Skin of body (tissue), 1 donor: ENCODE measurements at regions not wholly inside any gene's neighbourhood (a gene's known extent, or its start where the extent isn't known, plus 50 kb on each side); places are given as distances from the start of the nearest gene placed in this dataset.

Experiments
- DNase-seq: peaks from one replicate; lab custom pipeline; 2025; lab: John Stamatoyannopoulos, UW

- DNase-seq: no peak
Measured at GRCh38 chr7:115135146-115135545, 213.3 kb downstream of the MDFIC start.

- no peak for DNase-seq
Measured at GRCh38 chr7:115133248-115133647, 211.4 kb downstream of the MDFIC start.

GRCh38 chr7:115132096-115132495 is 210.2 kb downstream of the MDFIC start:
- DNase-seq: no peak

- no peak for DNase-seq
Measured at GRCh38 chr7:115128154-115128553, 206.3 kb downstream of the MDFIC start.

GRCh38 chr7:115127399-115128021 is 205.6 kb downstream of the MDFIC start:
- DNase-seq: no peak

GRCh38 chr7:115125750-115126149 is 203.9 kb downstream of the MDFIC start:
- no peak for DNase-seq

- DNase-seq: no peak
Measured at GRCh38 chr7:115125312-115125711, 203.4 kb downstream of the MDFIC start.

- DNase-seq: no peak
Measured at GRCh38 chr7:115124409-115124939, 202.6 kb downstream of the MDFIC start.

- DNase-seq: no peak
Measured at GRCh38 chr7:115123441-115123840, 201.5 kb downstream of the MDFIC start.

- DNase-seq: no peak
Measured at GRCh38 chr7:115122388-115122787, 200.5 kb downstream of the MDFIC start.

- DNase-seq: no peak
Measured at GRCh38 chr7:115117748-115118147, 195.9 kb downstream of the MDFIC start.

GRCh38 chr7:115116773-115117715 is 195.2 kb downstream of the MDFIC start:
- no peak for DNase-seq

GRCh38 chr7:115113776-115114175 is 191.9 kb downstream of the MDFIC start:
- DNase-seq: no peak

- DNase-seq: no peak
Measured at GRCh38 chr7:115113131-115113530, 191.2 kb downstream of the MDFIC start.

- DNase-seq: no peak
Measured at GRCh38 chr7:115110523-115110922, 188.6 kb downstream of the MDFIC start.

GRCh38 chr7:115106316-115106715 is 184.4 kb downstream of the MDFIC start:
- no peak for DNase-seq

- no peak for DNase-seq
Measured at GRCh38 chr7:115102738-115103137, 180.8 kb downstream of the MDFIC start.

GRCh38 chr7:115101199-115101598 is 179.3 kb downstream of the MDFIC start:
- no peak for DNase-seq

- DNase-seq: no peak
Measured at GRCh38 chr7:115099906-115100305, 178.0 kb downstream of the MDFIC start.

- no peak for DNase-seq
Measured at GRCh38 chr7:115097175-115097671, 175.3 kb downstream of the MDFIC start.

GRCh38 chr7:115096262-115096661 is 174.4 kb downstream of the MDFIC start:
- DNase-seq: no peak

- no peak for DNase-seq
Measured at GRCh38 chr7:115094163-115094562, 172.3 kb downstream of the MDFIC start.
